Breast epithelium (tissue), 4 donors: ENCODE measurements at regions not wholly inside any gene's neighbourhood (a gene's known extent, or its start where the extent isn't known, plus 50 kb on each side); places are given as distances from the start of the nearest gene placed in this dataset.
A peak's percentile ranks its signal among the peaks of the same experiment; 100 is the strongest.

Experiments used
- DNase-seq, 2 donors: peaks; one replicate each; pipeline ENCODE4 v3.0.0-alpha.2; 2019; ENCODE audit warnings: low spot score in 2 of 2
- H3K27ac ChIP-seq, 2 donors: fragments of 200-600 bp; sonication (generic) in 1 of 2; one replicate each; pipeline ENCODE4 v1.5.1; 2016 to 2019; ENCODE audit warnings: mild to moderate bottlenecking in 1 of 2
- H3K27me3 ChIP-seq, 2 donors: fragments of 200-600 bp; sonication (generic) in 1 of 2; one replicate each; pipeline versions ENCODE4 v1.5.1 to v1.6.0; 2017 to 2019; ENCODE audit warnings: control low read depth in 1 of 2, mild to moderate bottlenecking in 1 of 2
- H3K36me3 ChIP-seq: fragments of 200-600 bp; one replicate; pipeline ENCODE4 v1.5.1; 2019
- H3K4me1 ChIP-seq, 2 donors: fragments of 200-600 bp; sonication (generic); one replicate each; pipeline ENCODE4 v1.5.1; 2016 to 2019; ENCODE audit warnings: control low read depth in 1 of 2
- H3K4me3 ChIP-seq, 3 donors: fragments of 200-600 bp; sonication (generic); 1 replicate in 2 of 3; 2 replicates in 1 of 3; pipeline ENCODE4 v1.5.1; 2016 to 2019; ENCODE audit warnings: mild to moderate bottlenecking in 3 of 3, moderate library complexity in 2 of 3
- H3K9me3 ChIP-seq, 2 donors: fragments of 200-600 bp; sonication (generic) in 1 of 2; one replicate each; pipeline ENCODE4 v1.5.1; 2016 to 2019; ENCODE audit warnings: control low read depth in 1 of 2
- POLR2A ChIP-seq: fragments of 450-650 bp; IDR thresholded peaks from one replicate; pipeline ENCODE4 v1.6.1; 2016; ENCODE audit warnings: antibody characterized with exemption, mild to moderate bottlenecking, moderate library complexity
- POLR2AphosphoS5 ChIP-seq, 3 donors: sonication (generic); formaldehyde crosslinking; IDR thresholded peaks; one replicate each; pipeline ENCODE4 v1.6.1; 2017; ENCODE audit warnings: antibody characterized with exemption in 3 of 3
- intact Hi-C: fragments of 100-400 bp; cut with DNase I; formaldehyde crosslinking; loops from one replicate; pipeline ENCODE4 v1.15.1; 2023; ENCODE audit warnings: low total_unique reads
- TF ChIP-seq, protein P1 (sequence below), 3 donors: fragments of 450-650 bp; IDR thresholded peaks; one replicate each; pipeline ENCODE4 v1.5.1; 2016 to 2017; ENCODE audit warnings: antibody characterized with exemption in 3 of 3, mild to moderate bottlenecking in 3 of 3, moderate library complexity in 3 of 3

DNA sequence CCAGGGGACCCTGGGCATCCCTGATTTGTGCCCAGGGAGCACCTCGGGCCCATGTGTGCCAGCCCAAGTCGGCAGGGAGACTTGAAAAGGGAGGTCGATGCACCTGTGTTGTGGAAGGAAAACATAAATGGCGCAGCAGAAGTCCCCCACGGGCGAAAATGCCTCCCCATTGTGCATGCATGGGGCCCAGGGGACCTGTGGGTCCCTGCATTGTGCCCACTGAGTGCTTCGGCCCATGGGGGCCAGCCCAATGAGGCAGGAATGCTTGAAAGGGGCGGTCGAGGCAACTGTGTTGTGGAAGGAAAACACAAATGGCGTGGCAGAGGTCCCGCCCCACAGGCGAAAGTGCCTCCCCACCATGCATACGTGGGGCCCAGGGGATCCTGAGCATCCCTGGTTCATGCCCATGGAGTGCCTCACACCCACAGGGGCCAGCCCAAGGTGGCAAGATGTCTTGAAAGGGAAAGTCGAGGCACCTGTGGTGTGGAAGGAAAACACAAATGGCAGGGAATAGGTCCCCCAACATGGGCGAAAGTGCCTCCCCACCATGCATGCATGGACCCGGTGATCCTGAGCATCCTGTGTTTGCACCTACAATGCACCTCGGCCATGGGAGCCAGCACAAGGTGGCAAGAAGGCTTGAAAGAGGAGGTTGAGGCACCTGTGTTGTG lies 368.0 kb downstream of the ALG10 start:
- H3K4me1 ChIP-seq = no peaks in the 10 kb centered on the region
- DNase-seq = peak in 1 of 2 donors; percentile 6
- H3K27me3 ChIP-seq = no peaks in the 10 kb centered on the region
- TF ChIP-seq, protein P1, sequence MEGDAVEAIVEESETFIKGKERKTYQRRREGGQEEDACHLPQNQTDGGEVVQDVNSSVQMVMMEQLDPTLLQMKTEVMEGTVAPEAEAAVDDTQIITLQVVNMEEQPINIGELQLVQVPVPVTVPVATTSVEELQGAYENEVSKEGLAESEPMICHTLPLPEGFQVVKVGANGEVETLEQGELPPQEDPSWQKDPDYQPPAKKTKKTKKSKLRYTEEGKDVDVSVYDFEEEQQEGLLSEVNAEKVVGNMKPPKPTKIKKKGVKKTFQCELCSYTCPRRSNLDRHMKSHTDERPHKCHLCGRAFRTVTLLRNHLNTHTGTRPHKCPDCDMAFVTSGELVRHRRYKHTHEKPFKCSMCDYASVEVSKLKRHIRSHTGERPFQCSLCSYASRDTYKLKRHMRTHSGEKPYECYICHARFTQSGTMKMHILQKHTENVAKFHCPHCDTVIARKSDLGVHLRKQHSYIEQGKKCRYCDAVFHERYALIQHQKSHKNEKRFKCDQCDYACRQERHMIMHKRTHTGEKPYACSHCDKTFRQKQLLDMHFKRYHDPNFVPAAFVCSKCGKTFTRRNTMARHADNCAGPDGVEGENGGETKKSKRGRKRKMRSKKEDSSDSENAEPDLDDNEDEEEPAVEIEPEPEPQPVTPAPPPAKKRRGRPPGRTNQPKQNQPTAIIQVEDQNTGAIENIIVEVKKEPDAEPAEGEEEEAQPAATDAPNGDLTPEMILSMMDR (IDR thresholded peaks at IDR 0.05) = no peak
- TF ChIP-seq POLR2AphosphoS5 (IDR thresholded peaks at IDR 0.05) (no peak), POLR2A (no peak)
- intact Hi-C loops = loop anchor here (5.0 kb wide), 1 partner anchor 1018 kb away; no protein-coding TSS in a partner anchor
- no peaks in the 10 kb centered on the region for H3K36me3 ChIP-seq
- peaks cover 88 to 97% of the 10 kb centered on the region in 2 donors for H3K9me3 ChIP-seq
- H3K27ac ChIP-seq = no peak overlapping the region
- no peak overlapping the region for H3K4me3 ChIP-seq

DNA sequence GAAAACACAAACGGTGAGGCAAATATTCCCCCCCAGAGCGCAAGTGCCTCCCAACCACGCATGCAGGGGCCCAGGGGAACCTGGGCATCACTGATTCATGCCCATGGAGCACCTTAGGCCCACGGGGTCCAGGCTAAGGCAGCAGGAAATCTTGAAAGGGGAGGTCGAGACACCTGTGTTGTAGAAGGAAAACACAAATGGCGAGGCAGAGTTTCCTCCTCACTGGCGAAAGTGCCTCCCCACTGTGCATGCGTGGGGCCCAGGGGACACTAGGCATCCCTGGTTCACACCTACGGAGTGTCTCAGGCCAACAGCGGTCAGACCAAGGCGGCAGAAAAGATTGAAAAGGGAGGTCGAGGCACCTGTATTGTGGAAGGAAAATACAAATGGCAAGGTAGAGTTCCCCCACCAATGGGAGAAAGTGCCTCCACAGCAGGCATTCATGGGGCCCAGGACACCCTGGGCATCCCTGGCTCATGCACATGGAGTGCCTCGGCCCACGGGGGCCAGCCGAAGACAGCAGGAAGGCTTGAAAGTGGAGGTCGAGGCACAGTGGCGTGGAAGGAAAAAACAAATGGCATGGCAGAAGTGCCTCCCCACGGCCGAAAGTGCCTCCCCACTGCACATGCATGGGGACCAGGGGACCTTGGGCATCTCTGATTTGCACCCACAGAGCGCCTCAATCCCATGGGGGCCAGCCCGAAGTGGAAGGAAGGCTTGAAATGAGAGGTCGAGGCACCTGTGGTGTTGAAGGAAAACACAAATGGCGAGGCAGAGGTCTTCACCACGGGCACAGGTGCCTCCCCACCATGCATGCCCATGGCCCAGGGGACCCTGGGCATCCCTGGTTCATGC lies 368.8 kb downstream of the ALG10 start:
- Histone ChIP-seq H3K27me3 (no peaks in the 10 kb centered on the region), H3K4me1 (no peaks in the 10 kb centered on the region), H3K9me3 (peaks cover 89 to 97% of the 10 kb centered on the region in 2 donors), H3K4me3 (no peak overlapping the region), H3K36me3 (no peaks in the 10 kb centered on the region), H3K27ac (no peak overlapping the region)
- TF ChIP-seq POLR2AphosphoS5 (IDR thresholded peaks at IDR 0.05) = no peak
- no peak for TF ChIP-seq POLR2A
- TF ChIP-seq, protein P1 (IDR thresholded peaks at IDR 0.05) = no peak
- intact Hi-C loops = loop anchor here (5.0 kb wide), 1 partner anchor 1019 kb away; no protein-coding TSS in a partner anchor
- DNase-seq = peak in 1 of 2 donors; percentile 30

DNA sequence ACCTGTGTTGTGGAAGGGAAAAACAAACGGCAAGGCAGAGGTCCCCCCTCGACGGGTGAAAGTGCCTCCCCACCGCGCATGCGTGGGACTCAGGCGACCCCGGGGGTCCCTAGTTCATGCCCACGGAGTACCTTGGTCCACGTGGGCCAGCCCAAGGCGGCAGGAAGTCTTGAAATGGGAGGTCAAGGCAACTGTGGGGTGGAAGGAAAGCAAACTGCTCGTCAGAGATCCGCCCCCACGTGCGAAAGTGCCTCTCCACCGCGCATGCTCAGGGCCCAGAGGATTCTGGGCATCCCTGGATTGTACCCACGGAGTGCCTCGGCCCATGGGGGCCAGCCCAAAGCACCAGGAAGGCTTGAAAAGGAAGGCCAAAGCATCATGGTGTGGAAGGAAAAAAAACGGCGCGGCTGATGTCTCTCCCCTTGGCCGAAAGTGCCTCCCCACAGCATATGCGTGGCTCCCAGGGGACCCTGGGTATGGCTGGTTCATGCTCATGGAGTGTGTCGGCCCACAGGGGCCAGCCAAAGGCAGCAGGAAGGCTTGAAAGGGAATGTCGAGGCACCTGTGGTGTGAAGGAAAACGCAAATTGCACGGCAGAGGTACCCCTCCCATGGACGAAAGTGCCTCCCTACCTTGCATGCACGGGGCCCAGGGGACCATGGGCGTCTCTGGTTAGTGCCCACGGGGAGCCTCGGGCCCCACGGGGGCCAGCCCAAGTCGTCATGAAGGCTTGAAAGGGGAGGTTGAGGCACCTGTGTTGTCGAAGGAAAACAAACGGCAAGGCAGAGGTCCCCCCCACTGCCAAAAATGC lies 369.7 kb downstream of the ALG10 start:
- Histone ChIP-seq H3K4me1 (no peaks in the 10 kb centered on the region), H3K27ac (no peak overlapping the region), H3K27me3 (no peaks in the 10 kb centered on the region), H3K36me3 (no peaks in the 10 kb centered on the region), H3K4me3 (no peak overlapping the region), H3K9me3 (peaks cover 91 to 97% of the 10 kb centered on the region in 2 donors)
- DNase-seq = peak in 1 of 2 donors; percentile 35
- intact Hi-C loops = loop anchor here (5.0 kb wide), 1 partner anchor 1020 kb away; no protein-coding TSS in a partner anchor
- TF ChIP-seq POLR2AphosphoS5 (IDR thresholded peaks at IDR 0.05) (no peak), POLR2A (no peak)
- TF ChIP-seq, protein P1 (IDR thresholded peaks at IDR 0.05) = no peak

DNA sequence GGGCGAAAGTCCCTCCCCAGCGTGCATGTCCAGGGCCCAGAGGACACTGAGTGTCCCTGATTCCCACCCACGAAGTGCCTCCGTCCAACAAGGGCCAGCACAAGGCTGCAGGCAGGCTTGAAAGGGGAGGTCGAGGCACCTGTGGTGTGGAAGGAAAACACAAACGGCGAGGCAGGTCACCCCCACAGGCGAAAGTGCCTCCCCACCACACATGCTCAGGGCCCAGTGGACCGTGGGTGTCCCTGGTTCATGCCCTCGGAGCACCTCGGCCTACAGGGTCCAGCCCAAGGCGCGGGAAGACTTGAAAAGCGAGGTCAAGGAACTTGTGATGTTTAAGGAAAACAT lies 370.4 kb downstream of the ALG10 start:
- no peaks in the 10 kb centered on the region for H3K4me1 ChIP-seq
- no peaks in the 10 kb centered on the region for H3K36me3 ChIP-seq

More for the DNA sequence above, 370.4 kb downstream of the ALG10 start:
- Histone ChIP-seq H3K27ac (no peak overlapping the region), H3K27me3 (no peaks in the 10 kb centered on the region), H3K9me3 (peaks cover 93 to 97% of the 10 kb centered on the region in 2 donors), H3K4me3 (no peak overlapping the region)
- intact Hi-C loops = loop anchor here (5.0 kb wide), 1 partner anchor 1020 kb away; no protein-coding TSS in a partner anchor
- TF ChIP-seq, protein P1 (IDR thresholded peaks at IDR 0.05) = no peak
- TF ChIP-seq POLR2A = no peak
- no peak for TF ChIP-seq POLR2AphosphoS5 (IDR thresholded peaks at IDR 0.05)
- DNase-seq = peak in 1 of 2 donors; percentile 35
